ENCODE measurements at regions not wholly inside any gene's neighbourhood (a gene's known extent, or its start where the extent isn't known, plus 50 kb on each side); places are given as distances from the start of the nearest gene placed in this dataset.

DNA sequence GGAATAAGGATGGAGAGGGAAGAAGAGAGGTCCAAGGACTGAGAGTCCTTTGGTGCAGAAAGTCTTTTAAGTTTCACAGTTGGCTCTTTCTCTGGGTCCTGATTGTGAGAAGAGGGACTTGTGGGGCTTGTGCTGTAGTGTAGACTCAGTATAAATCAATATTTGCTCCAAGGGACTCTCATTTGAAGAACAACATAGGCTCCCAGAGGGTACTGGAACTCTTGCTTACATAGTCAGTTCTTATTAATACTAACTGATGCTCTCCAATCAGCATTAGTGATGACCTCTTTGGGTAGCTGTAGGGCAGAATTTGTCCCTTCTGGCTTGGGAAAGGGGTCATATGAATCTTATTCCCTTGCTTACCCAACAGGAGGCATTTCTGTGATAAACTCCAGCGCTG lies 62.5 kb upstream of the CXCL14 start:
- TF ChIP-seq YY1 (IDR thresholded peaks at IDR 0.05; ENCODE audit: insufficient read depth, insufficient read length) (no peak), SUZ12 (IDR thresholded peaks at IDR 0.05; ENCODE audit: extremely low read depth, insufficient read depth, insufficient read length) (no peak)

Measured in NT2/D1 (cell line).